GM18502 (cell line): ENCODE measurements at regions not wholly inside any gene's neighbourhood (a gene's known extent, or its start where the extent isn't known, plus 50 kb on each side); places are given as distances from the start of the nearest gene placed in this dataset.

Source experiments
- ATAC-seq: cut with Tn5 transposase; IDR thresholded peaks from one replicate; pipeline ENCODE4 v1.9.1; 2021; ENCODE audit warnings: mild to moderate bottlenecking; ENCODE audit not compliant: unreplicated experiment, poor library complexity

- peak; percentile 99 for ATAC-seq
Measured at GRCh38 chr5:159826351-159827214, 89.7 kb upstream of the ADRA1B start.

GRCh38 chr5:159827861-159828260 lies 88.4 kb upstream of the ADRA1B start:
- no peak for ATAC-seq

DNA sequence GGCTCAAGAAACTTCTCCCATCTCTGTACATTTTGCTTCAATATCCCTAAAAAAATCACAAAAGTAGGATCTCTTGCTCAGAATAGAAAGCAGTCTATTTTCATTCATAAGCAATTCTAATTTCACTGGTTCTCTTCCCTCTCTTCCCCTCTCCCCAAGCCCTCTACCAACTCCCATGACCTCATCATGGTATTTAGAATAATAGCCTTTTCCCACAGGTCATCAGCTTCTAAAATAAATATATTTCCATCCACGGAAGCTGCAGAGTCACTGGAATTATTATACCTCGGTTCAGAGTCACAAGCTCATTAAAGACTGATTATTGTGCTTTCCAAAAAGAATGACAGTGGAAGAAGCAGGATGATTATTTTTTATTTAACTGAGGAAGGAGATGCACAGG lies 84.2 kb upstream of the ADRA1B start:
- ATAC-seq = no peak

- no peak for ATAC-seq
Measured at GRCh38 chr5:159833088-159833487, 83.2 kb upstream of the ADRA1B start.

- ATAC-seq = no peak
Measured at GRCh38 chr5:159833846-159834245, 82.4 kb upstream of the ADRA1B start.

GRCh38 chr5:159835548-159835947 lies 80.7 kb upstream of the ADRA1B start:
- ATAC-seq = no peak

DNA sequence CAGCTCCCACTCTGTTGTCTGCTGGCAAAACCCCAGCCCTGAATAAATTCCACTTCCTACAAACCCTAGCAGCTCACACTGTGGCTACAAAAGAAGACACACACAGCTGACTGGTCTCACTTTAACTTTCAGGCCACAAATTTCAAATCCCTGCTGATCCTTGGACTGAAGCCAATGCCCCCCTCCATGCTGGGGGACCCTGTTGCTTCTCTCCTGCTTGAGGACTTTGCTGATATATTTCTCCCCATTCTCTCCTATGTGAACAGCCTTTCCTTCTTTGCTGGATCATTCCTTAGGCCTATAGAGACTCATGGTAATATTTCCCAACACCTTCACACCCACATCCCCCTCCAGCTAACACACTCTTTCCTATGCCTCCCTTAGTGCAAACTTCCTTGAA lies 79.6 kb upstream of the ADRA1B start:
- ATAC-seq = no peak

DNA sequence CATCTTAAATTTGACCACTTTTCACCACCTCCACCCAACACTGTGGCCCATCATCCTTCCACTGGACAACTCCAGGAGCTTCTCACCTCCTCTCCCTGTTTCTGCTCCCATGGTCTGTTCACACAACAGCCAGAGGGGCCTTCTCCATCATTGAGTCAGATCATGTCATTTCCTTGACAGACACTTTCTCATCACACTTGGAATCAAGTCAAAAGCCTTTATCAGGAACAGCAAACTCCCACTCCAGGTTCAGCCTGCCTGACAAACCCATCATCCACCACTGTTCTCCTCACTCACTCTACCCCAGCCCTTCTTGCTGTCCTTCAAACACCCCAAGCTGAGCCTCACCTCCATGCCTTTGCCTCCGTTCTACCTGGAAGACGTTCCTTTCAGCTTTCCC lies 78.4 kb upstream of the ADRA1B start:
- no peak for ATAC-seq

DNA sequence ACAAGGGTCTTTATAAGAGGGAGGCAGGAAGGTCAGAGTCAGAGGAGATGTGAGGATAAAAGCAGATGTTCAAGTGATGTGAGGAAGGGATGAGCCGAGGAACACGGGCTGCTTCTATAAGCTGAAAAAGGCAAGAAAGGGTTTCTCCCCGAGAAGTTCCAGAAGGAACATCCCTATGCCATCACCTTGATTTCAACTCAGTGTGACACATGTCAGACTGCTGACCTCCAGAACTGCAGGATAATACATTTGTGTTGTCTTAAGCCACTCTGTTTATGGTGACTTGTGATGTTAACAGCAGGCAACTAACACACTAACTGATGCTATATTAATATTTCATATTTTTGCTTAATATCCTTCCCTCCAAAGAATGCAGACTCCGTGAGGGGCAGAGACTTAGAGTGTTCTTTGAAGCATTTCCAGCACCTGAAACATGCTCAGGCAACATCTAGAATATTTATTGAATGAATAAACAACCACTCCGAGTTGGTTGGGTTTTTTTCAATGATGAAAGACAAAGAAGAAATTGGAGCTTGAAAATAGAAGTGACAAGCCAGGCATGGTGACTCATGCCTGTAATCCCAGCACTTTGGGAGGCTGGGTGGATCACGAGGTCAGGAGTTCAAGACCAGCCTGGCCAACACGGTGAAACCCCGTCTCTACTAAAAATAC lies 77.6 kb upstream of the ADRA1B start:
- no peak for ATAC-seq

DNA sequence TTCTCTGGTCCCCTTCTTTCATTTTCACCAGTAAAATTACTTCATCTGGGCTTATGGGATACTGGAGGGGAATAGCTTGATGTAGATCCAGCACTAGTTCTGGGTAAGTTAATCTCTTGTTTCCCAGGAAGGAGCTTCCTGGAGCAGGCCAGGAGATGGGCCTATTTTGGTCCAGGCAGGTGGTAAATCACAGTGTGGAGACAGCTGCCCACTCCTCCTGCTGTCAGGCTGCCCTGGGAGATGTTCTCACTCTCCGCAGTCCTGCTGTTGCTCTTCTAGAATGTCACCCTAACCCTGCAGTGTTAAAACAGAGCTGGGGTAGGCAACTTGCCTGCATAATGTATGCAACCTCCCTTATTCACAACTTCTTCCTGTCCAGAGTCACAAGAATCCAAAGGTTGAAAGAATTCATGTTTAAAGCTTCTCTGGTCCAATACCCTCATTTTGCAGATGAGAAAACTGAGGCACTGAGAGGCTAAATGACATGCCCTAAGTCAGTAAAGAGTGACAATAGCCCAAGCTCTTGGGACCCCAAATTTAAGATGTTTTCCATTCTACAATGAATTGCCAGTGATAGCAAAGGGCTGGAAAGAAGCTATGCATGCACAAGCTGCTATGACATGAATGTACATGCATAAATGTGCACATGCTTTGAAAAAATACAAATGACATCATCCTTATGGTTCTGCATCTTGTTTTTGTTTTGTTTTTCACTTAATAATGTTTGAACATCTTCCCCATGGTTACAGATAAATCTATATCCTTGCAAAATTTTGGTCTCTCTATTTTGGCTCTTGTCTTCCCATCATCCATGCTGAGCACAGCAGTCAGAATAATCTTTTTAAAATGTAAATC lies 71.8 kb upstream of the ADRA1B start:
- ATAC-seq = no peak

GRCh38 chr5:159849437-159850083 lies 66.7 kb upstream of the ADRA1B start:
- ATAC-seq = no peak

DNA sequence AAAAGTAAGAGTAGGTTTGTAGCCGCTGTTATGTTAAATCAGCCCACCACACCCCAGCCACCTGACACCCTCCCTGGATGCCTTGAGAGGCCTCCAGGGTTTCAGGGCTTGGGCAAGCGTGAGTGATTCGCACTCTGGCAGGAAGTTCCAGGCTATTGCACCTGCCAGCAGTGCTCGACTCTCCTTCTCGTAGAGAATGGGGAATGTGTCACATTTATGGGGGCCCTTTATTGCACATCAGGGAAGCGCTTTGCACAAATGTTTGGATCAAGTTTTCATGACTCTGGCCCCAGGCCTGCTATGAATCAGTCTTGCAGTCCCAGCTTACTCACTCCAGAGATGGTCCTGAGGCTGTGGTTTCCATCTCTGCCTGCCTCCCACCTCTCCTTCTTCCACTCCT lies 66.1 kb upstream of the ADRA1B start:
- no peak for ATAC-seq

- no peak for ATAC-seq
Measured at GRCh38 chr5:159851053-159851452, 65.2 kb upstream of the ADRA1B start.

GRCh38 chr5:159854916-159855315 lies 61.4 kb upstream of the ADRA1B start:
- no peak for ATAC-seq

- no peak for ATAC-seq
Measured at GRCh38 chr5:159855476-159856191, 60.6 kb upstream of the ADRA1B start.

DNA sequence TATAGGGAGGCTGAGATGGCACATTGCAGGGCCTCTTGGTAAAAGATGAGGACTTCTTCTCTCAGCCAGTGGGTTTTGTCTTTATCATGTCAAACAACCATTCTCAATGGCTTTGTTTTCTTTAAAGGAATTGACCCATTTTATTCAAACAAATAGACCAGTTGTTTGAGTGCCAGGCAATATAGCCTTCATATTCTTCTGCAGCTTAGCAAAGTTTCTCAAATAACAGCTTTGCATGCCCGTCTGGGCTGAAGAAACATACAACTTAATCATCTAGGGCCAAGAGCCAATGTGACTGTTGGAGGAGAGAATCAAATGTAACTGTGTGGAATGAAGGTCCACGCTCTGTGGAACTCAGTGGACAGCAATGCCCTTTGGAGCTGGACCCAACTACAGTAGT lies 57.4 kb upstream of the ADRA1B start:
- no peak for ATAC-seq

DNA sequence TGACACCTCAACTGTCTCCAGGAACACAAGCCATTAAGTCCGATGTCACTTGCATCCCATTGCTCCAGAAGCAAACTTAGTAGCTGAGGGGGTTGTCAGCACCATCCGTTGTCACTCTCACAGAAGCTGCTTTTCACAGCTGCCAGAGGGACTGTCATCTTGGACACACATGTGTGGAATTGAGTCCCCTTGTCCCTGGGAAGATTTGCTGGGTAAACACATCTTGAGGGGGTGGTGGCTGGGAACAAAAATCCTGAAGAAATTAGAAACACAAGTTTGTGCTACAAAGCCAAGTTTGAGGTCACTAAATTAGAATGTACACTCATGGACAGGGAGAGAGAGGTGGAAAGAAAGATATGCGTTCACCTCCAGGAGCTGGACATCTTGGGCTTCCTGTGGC lies 55.2 kb upstream of the ADRA1B start:
- ATAC-seq = no peak

GRCh38 chr5:159864885-159865691 lies 51.2 kb upstream of the ADRA1B start:
- no peak for ATAC-seq

GRCh38 chr5:159866093-159866492 lies 50.2 kb upstream of the ADRA1B start:
- no peak for ATAC-seq
